SK-MEL-5 (cell line): ENCODE measurements at regions not wholly inside any gene's neighbourhood (a gene's known extent, or its start where the extent isn't known, plus 50 kb on each side); places are given as distances from the start of the nearest gene placed in this dataset.

Source experiments
- DNase-seq: peaks from one replicate; pipeline ENCODE4 v3.0.0-alpha.2; 2016; ENCODE audit warnings: low read depth, low spot score
- in situ Hi-C: cut with HindIII; loops from 2 replicates; pipeline ENCODE4 v1.10.0; 2016; ENCODE audit warnings: low sequenced_read_pairs, high pct_unique_total_duplicates, low pct_unique_long_range_greater_than_20kb

DNA sequence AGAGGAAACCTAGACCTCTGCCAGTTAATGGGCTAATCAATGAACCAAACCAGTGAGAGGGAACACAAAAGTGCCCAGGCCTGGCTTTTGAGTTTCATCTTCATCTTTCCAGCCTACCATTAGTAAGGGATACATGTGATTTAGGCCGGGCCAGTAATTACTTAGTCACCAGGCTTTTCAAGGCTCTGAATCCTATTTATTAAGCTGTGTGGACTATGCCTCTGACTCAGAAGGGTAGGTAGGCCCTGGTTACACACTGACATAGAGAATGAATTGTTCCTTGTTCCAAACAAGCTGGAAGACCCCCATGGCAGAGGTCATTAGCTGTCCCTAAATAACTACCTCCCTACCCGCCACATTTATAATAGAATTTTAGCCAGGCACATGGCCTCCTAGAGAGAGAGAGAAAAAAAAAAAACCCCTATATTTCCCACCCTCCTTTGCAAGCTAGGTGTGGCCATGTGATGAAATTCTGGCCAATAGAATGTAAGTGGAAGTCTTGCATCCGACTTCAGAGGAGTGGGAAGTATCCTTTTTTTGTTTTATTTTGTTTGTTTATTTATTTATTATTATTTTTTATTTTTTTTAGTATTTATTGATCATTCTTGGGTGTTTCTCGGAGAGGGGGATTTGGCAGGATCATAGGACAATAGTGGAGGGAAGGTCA, 112.3 kb upstream of the BCOR start:
- in situ Hi-C loops, result no loop called here
- DNase-seq, result no peak

DNA sequence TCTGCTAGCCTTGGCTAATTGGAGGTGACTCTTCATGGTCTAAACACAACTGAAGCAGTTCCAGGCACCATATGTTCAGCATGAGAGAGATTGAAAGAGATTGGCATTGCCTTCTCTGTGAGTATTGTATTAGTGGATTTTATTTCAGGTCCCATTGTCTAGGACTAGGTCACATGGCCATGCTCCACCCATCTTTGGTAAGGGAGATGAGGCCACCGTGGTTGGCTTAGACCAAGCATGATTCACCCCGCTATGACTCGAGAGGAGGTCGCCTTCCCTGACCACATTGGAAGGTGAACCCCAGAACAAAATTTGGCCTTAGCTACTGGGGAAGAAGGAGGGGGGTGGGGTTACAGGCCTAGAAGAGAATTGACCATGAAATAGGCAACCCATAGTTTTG, 109.9 kb upstream of the BCOR start:
- in situ Hi-C loops, result no loop called here
- no peak for DNase-seq

DNA sequence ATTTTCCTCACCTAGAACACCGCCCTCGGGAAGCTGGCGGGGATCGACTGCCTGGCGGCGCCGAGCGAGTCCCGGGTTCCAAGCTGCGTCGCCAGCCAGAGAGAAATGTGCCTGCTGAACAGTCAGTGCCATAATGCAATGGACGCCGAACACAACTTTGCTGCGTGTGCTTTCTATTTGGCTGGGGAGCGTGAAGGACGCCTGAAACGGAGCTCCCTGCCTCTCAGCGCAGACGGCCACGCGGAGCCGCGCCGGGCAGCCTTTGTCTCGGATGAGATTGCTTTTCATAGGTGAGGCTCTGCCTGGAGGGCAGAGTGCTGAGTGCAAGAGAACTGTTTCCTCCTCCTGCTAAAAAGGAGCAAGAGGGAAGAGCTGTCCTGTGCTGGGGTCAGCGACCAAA, 107.7 kb upstream of the BCOR start:
- no peak for DNase-seq
- in situ Hi-C loops, result no loop called here

DNA sequence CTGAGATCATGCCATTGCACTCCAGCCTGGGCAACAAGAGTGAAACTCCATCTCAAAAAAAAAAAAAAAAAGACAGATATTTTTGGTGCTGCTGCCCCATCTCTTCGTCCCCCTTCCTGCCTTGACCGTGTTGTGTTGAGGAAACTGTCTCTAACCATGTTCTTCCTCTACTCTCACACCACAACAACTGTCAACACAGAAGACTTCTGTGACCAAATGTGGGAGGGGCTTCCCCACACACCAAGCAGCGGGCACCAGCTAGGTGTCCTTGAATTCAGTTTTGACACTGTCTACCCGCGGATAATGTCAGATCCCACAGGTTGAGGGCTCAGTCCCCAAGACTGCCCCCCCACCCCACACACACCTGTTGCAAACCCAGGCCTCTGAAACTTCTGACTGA, 104.7 kb upstream of the BCOR start:
- in situ Hi-C loops, result no loop called here
- no peak for DNase-seq

DNA sequence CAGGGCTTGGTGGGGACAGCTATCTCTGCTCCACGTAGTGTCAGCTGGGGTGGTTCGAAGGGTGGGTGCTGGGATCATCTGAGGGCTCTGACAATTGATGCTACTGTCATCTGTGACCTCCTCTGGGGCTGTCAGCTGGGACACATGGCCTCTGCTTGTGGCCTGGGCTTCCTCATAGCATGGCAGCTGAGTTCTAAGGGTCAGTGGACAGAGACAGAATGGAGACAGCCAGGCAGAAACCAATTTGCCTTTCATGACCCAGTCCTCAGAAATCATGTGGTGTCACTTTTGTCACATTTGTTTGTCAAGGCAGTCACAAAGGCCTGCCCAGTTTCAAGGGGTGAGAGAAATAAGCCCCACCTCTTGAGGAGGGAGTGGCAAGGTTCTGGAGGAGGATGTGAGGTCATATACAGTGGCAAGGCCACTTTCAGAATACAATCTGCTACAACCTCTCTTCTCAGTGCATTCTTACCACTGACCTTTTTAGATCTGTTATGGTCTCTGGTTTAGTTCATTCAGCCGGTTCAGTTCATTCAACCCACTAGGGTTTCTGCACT, 103.6 kb upstream of the BCOR start:
- in situ Hi-C loops, result no loop called here
- DNase-seq, result no peak

DNA sequence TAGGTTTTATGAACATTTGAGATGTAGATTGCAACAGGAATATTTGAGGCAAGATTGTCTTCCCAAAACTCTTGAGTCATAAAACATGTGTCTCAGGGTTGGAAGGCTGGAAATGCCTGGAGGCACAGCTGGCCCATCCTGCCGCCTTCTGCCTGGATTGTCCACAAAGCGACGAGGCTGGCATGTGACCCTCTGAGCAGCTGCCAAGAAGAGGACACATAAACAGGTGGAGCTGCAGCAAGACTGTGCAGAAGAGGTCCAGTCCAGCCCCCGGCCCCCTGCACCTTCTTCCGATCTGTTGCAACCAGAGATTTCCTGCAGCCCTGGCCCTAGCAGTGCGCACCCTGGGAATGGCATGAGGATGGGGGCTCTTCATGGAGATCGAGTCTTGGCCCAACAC, 101.9 kb upstream of the BCOR start:
- in situ Hi-C loops, result no loop called here
- DNase-seq, result peak; percentile 53

DNA sequence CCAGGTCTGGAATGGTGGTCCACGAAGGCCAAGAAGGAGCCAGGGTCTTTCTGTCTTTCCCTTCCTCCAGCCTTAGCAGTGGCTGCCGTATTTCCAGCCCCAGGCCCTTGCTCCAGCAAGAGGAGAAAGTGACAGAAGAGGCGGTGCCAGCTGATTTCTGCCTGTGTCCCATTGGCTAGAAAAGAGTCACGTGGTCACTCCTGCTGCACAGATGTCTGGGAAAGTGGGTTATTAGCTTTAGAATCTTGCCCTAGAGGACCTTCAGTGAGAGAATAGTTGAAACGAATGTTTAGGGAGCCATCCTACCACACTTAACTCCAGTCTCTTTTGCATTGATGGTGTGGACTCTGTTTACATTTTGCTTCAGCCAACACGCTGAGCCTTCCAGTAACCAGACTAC, 99.3 kb upstream of the BCOR start:
- in situ Hi-C loops, result no loop called here
- no peak for DNase-seq

DNA sequence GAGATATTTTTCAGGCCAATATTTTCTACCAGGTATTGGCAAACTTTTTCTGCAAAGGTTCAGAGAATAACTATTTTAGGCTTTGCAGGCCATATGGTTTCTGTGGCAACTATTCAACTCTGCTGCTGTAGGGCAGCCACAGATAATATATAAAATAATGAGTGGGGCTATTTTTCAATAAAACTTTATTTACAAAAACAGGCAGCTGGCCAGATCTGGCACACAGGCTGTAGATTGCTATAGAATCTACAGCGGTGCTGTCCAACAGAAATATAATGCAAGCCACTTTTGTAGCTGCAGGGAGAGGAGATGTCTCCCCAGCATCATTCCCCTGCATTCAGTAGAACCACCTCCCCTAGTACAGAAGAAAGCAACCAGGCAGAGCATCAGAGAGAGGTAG, 97.6 kb upstream of the BCOR start:
- in situ Hi-C loops, result no loop called here
- no peak for DNase-seq

DNA sequence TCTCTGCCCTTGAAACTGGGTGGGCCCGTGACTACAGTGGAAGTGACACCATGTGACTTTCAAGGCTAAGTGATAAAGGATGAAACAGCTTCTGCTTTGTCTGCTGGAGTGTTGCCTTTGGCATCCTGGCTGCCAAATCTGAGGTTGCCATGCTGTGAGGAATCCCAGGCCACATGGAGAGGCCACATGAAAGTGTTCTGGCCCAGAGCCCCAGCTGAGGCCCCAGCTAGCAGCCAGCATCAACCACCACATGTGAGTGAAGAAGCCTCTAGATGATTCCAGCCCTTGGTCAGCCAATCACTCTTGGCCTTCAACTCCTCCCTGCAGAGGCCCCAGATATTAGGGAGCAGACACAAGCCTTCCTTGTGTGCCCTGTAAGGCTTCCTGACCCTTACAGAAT, 94.4 kb upstream of the BCOR start:
- DNase-seq, result no peak
- in situ Hi-C loops, result no loop called here

DNA sequence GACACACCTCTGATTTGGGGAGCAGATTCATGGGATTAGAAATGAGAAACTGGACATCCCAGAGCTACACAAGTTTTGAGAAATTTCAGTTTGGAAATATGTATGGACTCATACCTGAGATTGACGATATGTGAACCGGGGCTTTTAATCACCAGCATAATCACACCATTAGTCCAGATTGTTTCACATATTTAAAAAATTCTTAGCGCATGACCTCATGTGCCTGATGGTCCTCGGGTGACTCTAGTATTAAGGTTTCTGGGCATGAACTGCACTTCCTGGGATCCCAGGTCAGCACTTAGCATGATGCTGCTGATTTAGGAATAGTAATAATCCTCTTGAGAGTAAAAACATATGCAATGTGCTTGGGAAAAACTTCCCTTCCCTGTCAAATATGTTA, 91.9 kb upstream of the BCOR start:
- DNase-seq, result no peak
- in situ Hi-C loops, result no loop called here

DNA sequence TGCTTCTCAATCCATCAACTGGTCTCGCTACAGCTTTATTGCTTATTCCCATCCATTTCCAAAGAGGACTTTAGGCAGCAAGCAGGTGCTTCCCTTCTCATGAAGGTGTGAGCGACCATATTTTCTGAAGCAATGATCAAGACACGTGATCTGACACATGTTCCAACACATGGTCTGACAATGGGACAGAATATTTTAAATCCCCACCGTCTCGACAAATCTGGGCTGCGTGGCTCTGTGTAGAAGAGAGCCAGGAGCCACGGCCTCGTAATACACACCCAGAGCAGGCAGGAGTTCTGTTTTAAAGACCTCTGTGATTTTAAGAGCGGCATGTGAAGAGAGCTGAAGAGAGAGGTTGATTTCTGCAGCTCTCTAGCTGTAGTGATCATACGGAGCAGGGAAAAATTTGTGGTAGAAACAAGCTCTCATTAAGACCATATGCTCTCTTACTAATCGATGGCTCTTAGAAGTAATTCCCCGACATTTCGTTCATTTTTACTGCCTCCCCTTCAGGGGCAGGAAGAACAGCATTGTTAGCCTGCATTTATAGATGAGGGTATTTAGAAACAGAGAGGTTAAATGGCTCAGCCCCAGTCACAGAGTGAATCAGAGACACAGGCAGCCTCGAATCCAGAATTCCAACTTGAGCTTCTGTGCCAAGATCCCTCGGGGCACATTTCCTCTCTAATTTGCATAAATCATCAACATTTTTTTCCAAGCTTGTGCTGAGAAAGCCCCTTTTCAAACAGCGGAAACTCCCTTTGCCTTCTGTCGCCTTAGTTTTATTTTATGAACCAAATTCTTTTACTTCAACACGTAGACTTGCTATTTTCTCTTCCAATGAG, 91.0 kb upstream of the BCOR start:
- no peak for DNase-seq
- in situ Hi-C loops, result no loop called here

DNA sequence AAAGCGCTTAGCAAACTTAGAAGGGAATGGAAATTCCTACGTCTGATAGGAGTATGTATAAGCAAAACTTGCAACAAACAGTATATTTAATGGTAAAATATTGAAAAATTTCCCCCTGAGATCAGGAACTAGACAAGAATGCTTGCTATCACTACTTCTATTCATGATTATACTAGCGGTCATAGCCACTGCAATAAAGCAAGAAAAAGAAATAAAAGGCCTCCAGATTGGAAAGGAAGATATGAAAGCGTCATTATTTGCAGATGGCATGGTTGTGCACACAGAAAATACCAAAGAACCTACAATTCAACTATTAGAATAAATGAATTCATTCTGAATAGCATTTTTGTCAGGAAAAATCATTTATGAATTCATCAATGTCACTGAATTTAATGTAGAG, 87.2 kb upstream of the BCOR start:
- in situ Hi-C loops, result no loop called here
- no peak for DNase-seq

DNA sequence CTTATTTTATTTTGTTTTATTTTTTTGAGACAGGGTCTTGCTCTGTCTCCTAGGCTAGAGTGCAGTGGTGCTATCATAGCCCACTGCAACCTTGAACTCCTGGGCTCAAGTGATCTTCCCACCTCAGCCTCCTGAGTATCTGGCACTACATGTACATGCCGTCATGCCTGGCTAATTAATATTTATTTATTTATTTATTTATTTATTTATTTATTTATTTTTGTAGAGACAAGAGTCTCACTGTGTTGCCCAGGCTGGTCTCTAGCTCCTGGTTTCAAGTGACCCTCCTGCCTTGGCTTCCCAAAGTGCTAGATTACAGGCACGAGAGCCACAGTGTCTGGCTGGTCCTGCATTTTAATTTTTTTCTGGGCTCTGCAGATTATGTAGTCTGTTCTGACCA, 84.9 kb upstream of the BCOR start:
- in situ Hi-C loops, result no loop called here
- DNase-seq, result no peak

DNA sequence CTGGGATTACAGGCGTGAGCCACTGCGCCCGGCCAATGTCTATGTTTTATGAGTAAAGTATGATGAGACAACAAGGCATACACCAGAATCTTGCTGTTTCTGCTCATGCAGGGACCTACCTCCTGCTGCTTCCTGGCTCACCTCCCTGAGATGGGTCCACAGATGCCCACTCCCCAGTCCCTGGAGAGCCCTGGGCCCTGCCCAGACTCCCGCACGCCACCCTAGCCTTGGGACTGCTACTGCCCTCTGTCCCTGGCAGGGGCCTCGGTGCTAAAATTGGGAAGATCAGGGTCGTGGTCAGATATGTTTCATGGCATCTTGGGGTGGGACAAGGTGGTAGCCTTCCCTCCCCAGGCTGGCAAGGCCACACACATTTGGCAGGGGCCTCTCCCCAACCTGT, 84.3 kb upstream of the BCOR start:
- no peak for DNase-seq
- in situ Hi-C loops, result no loop called here

DNA sequence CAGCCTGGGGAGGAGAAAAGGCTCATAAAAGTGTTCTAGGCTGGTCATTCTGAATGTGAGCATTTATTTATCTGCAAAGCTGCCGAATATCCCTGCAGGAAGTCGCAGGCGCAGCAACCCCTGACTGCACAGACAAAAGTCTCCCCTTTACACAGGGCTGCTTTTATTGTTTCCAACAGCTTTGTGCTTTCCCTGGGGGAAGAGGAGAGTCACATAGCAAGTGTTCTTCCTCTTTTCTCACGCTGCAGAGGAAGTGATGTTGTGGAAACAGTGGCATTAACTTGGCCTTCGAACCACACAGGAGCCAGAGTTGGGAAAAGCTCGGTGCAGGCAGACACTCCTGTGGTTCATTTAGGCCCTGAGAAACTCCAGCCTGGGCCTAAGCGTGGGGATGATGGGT, 81.5 kb upstream of the BCOR start:
- in situ Hi-C loops, result no loop called here
- DNase-seq, result peak; percentile 23

DNA sequence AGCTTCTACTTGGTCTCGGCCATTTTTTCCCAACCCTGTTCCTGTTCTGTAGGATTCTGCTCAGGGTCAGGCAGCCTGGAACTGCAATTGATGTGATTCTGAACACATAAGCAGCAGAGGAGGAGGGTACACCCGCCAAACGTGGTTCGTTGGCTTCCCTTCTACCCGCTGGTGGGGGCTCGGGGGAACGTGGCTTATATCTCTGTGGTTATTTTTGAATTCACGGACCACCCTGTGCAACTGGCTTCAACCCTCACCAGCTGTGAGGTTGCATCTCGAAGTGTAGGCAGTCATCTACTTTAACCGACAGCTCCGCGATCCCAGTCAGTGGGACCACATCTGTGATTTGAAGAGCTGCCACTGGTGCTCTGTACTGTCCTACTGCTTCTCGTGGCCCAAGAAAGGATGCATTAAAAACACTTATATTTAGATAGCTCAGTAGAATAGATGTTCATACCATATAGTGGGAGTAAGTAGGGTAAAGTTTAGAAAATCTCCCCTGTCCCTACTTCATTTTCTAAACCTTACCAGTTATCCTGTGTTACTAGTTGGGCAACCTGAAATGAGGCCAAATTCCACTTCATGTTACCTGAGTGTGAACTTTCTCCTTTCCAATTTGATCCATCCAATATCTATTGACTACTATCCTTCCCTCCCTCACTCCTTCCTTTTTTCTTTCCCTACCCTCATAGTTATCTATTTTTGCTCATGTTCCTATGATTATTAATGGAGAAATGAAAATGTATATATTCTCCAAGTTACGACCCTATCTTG, 80.4 kb upstream of the BCOR start:
- DNase-seq, result no peak
- in situ Hi-C loops, result no loop called here

DNA sequence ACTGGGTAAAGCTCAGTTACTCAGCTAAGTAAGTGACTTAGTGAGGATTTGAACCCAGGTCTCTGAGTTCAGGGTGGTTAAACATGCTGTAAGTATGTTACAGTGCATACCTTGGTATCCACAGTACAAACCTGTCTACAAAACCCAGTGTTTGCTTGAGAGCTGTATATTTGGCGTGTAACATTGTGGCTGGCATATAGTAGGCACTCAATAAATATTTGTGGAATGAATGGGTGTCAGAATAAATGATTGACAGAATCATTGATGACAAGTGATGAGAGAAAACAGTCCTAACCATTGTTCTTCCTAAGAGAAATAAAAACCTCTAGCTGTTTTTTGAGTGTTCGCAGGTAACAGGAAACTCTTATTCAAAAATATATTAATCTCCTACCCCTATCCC, 79.7 kb upstream of the BCOR start:
- in situ Hi-C loops, result no loop called here
- DNase-seq, result no peak

DNA sequence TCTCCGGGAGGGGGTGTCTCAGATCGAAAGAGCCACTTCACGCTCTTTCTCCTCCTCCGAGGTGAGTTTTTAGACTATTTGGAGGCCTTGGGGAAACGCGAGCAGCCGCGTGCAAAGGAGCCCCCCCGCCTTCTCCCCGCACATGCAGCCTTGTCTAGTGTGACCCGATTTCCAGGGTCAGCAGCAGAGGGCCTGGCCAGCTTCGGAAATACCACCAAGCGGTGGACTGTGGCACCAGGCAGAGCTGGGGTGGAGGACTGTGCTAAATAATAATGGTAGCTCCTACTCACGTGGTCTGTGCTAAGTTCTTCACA, 79.3 kb upstream of the BCOR start:
- in situ Hi-C loops, result no loop called here

More for the DNA sequence above, 79.3 kb upstream of the BCOR start:
- no peak for DNase-seq
